HUDEP-2 (cell line): ENCODE measurements at regions not wholly inside any gene's neighbourhood (a gene's known extent, or its start where the extent isn't known, plus 50 kb on each side); places are given as distances from the start of the nearest gene placed in this dataset.
"Not testable (repeated sequence)": the region's sequence is repeated elsewhere in the genome, so short reads cannot be mapped to it uniquely, and the experiment has no call there.

ENCODE experiments used
- DNase-seq, 76 experiments: peaks; one replicate each; lab custom pipeline; 2025; ENCODE audit not compliant: unreplicated experiment in 76 of 76; lab: John Stamatoyannopoulos, UW

- DNase-seq, result no peak
These were observed 99.5 kb downstream of the FMR1NB start for GRCh38 chrX:148080593-148080992.

GRCh38 chrX:148084611-148085010 lies 103.5 kb downstream of the FMR1NB start:
- DNase-seq, result no peak

GRCh38 chrX:148120151-148120550 lies 139.0 kb downstream of the FMR1NB start:
- DNase-seq, result no peak

GRCh38 chrX:148120999-148121623 lies 140.0 kb downstream of the FMR1NB start:
- DNase-seq, result no peak

- not testable (repeated sequence) for DNase-seq
These were observed 147.9 kb downstream of the FMR1NB start for GRCh38 chrX:148128872-148129505.

GRCh38 chrX:148133105-148133725 lies 152.1 kb downstream of the FMR1NB start:
- no peak for DNase-seq

GRCh38 chrX:148134578-148134977 lies 153.4 kb downstream of the FMR1NB start:
- no peak for DNase-seq

- DNase-seq, result no peak
These were observed 154.6 kb downstream of the FMR1NB start for GRCh38 chrX:148135738-148136137.

- DNase-seq, result peak in 2 of 76 experiments; percentile 0 to 1
These were observed 165.0 kb downstream of the FMR1NB start for GRCh38 chrX:148146121-148146520.

- DNase-seq, result no peak
These were observed 175.8 kb downstream of the FMR1NB start for GRCh38 chrX:148156986-148157385.

GRCh38 chrX:148159796-148160195 lies 178.7 kb downstream of the FMR1NB start:
- DNase-seq, result no peak

GRCh38 chrX:148161701-148162100 lies 180.6 kb downstream of the FMR1NB start:
- DNase-seq, result no peak

GRCh38 chrX:148185631-148186030 lies 204.5 kb downstream of the FMR1NB start:
- DNase-seq, result no peak

- DNase-seq, result no peak
These were observed 211.4 kb downstream of the FMR1NB start for GRCh38 chrX:148192547-148192946.

- DNase-seq, result no peak
These were observed 212.6 kb downstream of the FMR1NB start for GRCh38 chrX:148193759-148194158.

GRCh38 chrX:148203531-148203930 lies 222.4 kb downstream of the FMR1NB start:
- DNase-seq, result no peak

GRCh38 chrX:148204195-148204594 lies 223.1 kb downstream of the FMR1NB start:
- no peak for DNase-seq

- no peak for DNase-seq
These were observed 233.6 kb downstream of the FMR1NB start for GRCh38 chrX:148214786-148215185.

GRCh38 chrX:148215726-148216125 lies 234.6 kb downstream of the FMR1NB start:
- DNase-seq, result no peak

GRCh38 chrX:148223361-148223760 lies 242.2 kb downstream of the FMR1NB start:
- DNase-seq, result no peak

GRCh38 chrX:148228521-148228920 lies 247.4 kb downstream of the FMR1NB start:
- DNase-seq, result no peak

GRCh38 chrX:148229801-148230303 lies 248.7 kb downstream of the FMR1NB start:
- DNase-seq, result no peak
